ENCODE measurements at regions not wholly inside any gene's neighbourhood (a gene's known extent, or its start where the extent isn't known, plus 50 kb on each side); places are given as distances from the start of the nearest gene placed in this dataset.

DNA sequence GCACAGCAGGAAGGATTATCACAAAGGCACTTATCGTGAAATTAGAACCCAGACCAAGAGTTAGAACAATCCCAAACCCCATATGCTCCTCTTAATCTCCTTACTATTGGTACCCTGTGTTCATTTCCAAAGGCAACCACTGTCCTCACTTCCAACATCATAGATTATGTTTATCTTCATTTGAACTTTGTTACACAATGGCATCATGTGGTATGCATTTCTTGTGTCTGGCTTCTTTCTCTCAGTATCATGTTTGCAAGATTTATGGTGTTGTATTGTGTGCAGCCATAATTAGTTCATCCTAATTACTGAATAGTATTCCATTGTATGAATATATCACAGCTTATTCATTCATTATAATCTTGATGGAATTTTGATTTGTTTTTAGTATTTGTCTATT lies 124.6 kb upstream of the SEC61G start:
- H3K27ac Mint-ChIP-seq (ENCODE audit: unreplicated experiment): no peak overlapping the region
- H3K4me1 Mint-ChIP-seq (ENCODE audit: low read depth, unreplicated experiment): peaks cover 8% of the 10 kb centered on the region
- no peak overlapping the region for H3K4me3 Mint-ChIP-seq (ENCODE audit: unreplicated experiment)
- no peaks in the 10 kb centered on the region for H3K36me3 Mint-ChIP-seq (ENCODE audit: unreplicated experiment)
- TF ChIP-seq, protein P1, sequence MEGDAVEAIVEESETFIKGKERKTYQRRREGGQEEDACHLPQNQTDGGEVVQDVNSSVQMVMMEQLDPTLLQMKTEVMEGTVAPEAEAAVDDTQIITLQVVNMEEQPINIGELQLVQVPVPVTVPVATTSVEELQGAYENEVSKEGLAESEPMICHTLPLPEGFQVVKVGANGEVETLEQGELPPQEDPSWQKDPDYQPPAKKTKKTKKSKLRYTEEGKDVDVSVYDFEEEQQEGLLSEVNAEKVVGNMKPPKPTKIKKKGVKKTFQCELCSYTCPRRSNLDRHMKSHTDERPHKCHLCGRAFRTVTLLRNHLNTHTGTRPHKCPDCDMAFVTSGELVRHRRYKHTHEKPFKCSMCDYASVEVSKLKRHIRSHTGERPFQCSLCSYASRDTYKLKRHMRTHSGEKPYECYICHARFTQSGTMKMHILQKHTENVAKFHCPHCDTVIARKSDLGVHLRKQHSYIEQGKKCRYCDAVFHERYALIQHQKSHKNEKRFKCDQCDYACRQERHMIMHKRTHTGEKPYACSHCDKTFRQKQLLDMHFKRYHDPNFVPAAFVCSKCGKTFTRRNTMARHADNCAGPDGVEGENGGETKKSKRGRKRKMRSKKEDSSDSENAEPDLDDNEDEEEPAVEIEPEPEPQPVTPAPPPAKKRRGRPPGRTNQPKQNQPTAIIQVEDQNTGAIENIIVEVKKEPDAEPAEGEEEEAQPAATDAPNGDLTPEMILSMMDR (IDR thresholded peaks at IDR 0.05; ENCODE audit: partially characterized antibody, unreplicated experiment): no peak
- DNase-seq: no peak
- H3K27me3 Mint-ChIP-seq (ENCODE audit: unreplicated experiment): no peaks in the 10 kb centered on the region
- H3K9me3 Mint-ChIP-seq (ENCODE audit: unreplicated experiment): no peaks in the 10 kb centered on the region

DNA sequence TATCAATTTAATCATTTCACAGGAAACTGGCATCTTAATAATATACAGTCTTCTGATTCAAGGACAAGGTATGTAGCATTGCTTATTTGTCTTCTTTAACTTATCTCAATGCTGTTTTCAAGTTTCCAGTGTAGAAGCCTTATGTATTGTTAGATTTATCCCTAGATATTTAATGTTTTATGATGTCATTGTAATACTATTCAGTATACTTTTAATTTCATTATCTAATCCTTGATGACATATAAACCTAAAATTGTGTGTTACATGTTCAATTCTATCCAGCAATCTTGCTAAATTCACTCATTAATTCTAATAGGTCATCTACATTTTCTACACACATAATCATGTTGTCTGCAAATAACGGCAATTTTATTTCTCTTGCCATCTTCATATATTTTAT lies 126.3 kb upstream of the SEC61G start:
- Mint-ChIP-seq H3K4me3 (ENCODE audit: unreplicated experiment) (no peak overlapping the region), H3K36me3 (ENCODE audit: unreplicated experiment) (no peaks in the 10 kb centered on the region), H3K27ac (ENCODE audit: unreplicated experiment) (no peak overlapping the region), H3K4me1 (ENCODE audit: low read depth, unreplicated experiment) (peaks cover 8% of the 10 kb centered on the region), H3K9me3 (ENCODE audit: unreplicated experiment) (no peaks in the 10 kb centered on the region), H3K27me3 (ENCODE audit: unreplicated experiment) (no peaks in the 10 kb centered on the region)
- TF ChIP-seq, protein P1 (IDR thresholded peaks at IDR 0.05; ENCODE audit: partially characterized antibody, unreplicated experiment): no peak
- no peak for DNase-seq

DNA sequence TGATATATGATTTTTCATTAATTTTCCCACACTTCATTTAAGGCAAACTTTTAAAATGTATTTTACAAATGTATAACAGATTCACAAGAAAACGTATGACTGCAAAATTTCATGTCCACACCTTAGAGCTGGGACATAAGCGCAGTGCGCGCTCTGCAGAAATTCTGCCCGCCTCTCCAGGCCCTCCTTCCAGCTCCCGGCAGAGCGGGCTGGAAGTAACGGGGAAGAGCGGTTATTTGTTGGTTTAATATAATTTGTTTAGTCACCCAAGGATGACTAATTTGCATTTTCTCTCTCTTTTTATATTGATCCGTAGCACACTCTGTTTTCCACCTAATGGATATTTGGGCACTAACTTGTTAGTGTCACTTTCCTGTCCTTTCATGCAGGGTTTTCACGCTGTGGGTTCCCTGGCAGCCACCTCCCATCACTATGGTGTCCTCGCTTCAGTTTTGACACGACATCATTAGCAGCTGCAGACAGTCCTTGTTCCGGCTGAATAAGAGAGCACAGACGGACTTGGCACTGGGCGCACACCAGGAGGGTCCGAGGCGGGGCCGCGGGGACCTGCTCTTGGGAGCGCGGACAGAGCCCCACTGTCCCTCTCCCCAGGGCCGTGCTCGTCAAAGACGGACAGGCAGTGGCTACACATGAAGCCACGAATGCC lies 129.2 kb upstream of the SEC61G start:
- H3K4me1 Mint-ChIP-seq (ENCODE audit: low read depth, unreplicated experiment): peaks cover 8% of the 10 kb centered on the region
- no peaks in the 10 kb centered on the region for H3K27me3 Mint-ChIP-seq (ENCODE audit: unreplicated experiment)
- DNase-seq: peak; percentile 62
- H3K9me3 Mint-ChIP-seq (ENCODE audit: unreplicated experiment): no peaks in the 10 kb centered on the region
- peak overlapping the region; percentile 86 for H3K4me3 Mint-ChIP-seq (ENCODE audit: unreplicated experiment)
- TF ChIP-seq, protein P1 (IDR thresholded peaks at IDR 0.05; ENCODE audit: partially characterized antibody, unreplicated experiment): no peak
- no peaks in the 10 kb centered on the region for H3K36me3 Mint-ChIP-seq (ENCODE audit: unreplicated experiment)
- peak overlapping the region; percentile 90 for H3K27ac Mint-ChIP-seq (ENCODE audit: unreplicated experiment)

DNA sequence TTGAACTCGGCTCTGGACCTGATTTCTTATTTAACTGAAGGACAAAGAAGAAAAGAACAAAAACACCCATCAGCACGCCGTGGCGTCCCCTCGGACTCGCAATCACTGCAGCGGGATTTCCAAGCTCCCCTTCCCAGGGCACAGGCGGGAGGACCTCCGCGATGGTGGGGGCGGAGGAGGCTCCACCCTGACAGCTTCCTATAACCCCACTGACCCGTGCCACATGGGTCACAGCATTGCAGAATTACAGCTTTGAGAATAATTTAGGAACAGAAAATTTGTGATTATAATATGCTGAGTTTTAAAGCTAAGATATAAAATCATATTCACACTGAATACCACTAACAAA lies 129.7 kb upstream of the SEC61G start:
- H3K4me1 Mint-ChIP-seq (ENCODE audit: low read depth, unreplicated experiment): peaks cover 8% of the 10 kb centered on the region
- H3K27ac Mint-ChIP-seq (ENCODE audit: unreplicated experiment): peak overlapping the region; percentile 90
- DNase-seq: no peak
- peak overlapping the region; percentile 86 for H3K4me3 Mint-ChIP-seq (ENCODE audit: unreplicated experiment)
- no peaks in the 10 kb centered on the region for H3K36me3 Mint-ChIP-seq (ENCODE audit: unreplicated experiment)
- TF ChIP-seq, protein P1 (IDR thresholded peaks at IDR 0.05; ENCODE audit: partially characterized antibody, unreplicated experiment): no peak
- H3K27me3 Mint-ChIP-seq (ENCODE audit: unreplicated experiment): no peaks in the 10 kb centered on the region
- H3K9me3 Mint-ChIP-seq (ENCODE audit: unreplicated experiment): no peaks in the 10 kb centered on the region

DNA sequence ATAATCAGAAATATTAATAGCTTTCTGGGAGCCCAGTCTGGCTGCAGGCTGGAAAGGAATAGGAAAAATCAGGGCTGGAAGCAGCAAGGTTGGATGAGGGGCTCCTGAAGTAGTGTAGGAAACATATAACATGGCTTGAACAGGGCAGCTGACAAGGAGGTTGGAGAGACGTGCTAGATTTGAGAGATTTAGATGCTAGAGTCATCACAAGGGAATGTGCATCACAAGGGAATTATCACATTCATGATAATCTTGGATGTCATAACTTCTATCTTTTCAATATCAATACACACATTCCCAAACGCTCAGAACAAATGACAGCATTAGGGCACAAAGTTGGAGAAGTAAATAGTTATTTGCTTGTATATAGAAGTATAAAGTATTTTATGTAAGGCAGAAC lies 120.9 kb upstream of the EGFR start:
- no peak for DNase-seq
- Mint-ChIP-seq H3K27me3 (ENCODE audit: unreplicated experiment) (no peaks in the 10 kb centered on the region), H3K27ac (ENCODE audit: unreplicated experiment) (no peak overlapping the region), H3K4me3 (ENCODE audit: unreplicated experiment) (no peak overlapping the region), H3K36me3 (ENCODE audit: unreplicated experiment) (no peaks in the 10 kb centered on the region), H3K9me3 (ENCODE audit: unreplicated experiment) (no peaks in the 10 kb centered on the region), H3K4me1 (ENCODE audit: low read depth, unreplicated experiment) (no peaks in the 10 kb centered on the region)
- TF ChIP-seq, protein P1 (IDR thresholded peaks at IDR 0.05; ENCODE audit: partially characterized antibody, unreplicated experiment): no peak

All from glutamatergic neuron (in vitro differentiated cells).